HG03095 (cell line): ENCODE measurements at regions not wholly inside any gene's neighbourhood (a gene's known extent, or its start where the extent isn't known, plus 50 kb on each side); places are given as distances from the start of the nearest gene placed in this dataset.

Experiments used
- ATAC-seq: cut with Tn5 transposase; IDR thresholded peaks from one replicate; pipeline ENCODE4 v1.9.1; 2021; ENCODE audit warnings: moderate library complexity; ENCODE audit not compliant: unreplicated experiment

GRCh38 chr2:16081316-16082200 lies 141.2 kb downstream of the MYCN start:
- no peak for ATAC-seq

- no peak for ATAC-seq
Observed at GRCh38 chr2:16080516-16080915, 140.2 kb downstream of the MYCN start.

GRCh38 chr2:16080071-16080470 lies 139.7 kb downstream of the MYCN start:
- no peak for ATAC-seq

GRCh38 chr2:16079637-16080036 lies 139.3 kb downstream of the MYCN start:
- no peak for ATAC-seq

GRCh38 chr2:16077601-16078000 lies 137.3 kb downstream of the MYCN start:
- no peak for ATAC-seq

GRCh38 chr2:16076911-16077310 lies 136.6 kb downstream of the MYCN start:
- ATAC-seq, result no peak

GRCh38 chr2:16075045-16076012 lies 135.0 kb downstream of the MYCN start:
- ATAC-seq, result no peak

GRCh38 chr2:16073921-16074425 lies 133.6 kb downstream of the MYCN start:
- ATAC-seq, result no peak

GRCh38 chr2:16073471-16073870 lies 133.1 kb downstream of the MYCN start:
- ATAC-seq, result no peak

GRCh38 chr2:16072638-16073290 lies 132.4 kb downstream of the MYCN start:
- no peak for ATAC-seq

- no peak for ATAC-seq
Observed at GRCh38 chr2:16071865-16072637, 131.7 kb downstream of the MYCN start.

GRCh38 chr2:16071039-16071864 lies 130.9 kb downstream of the MYCN start:
- ATAC-seq, result no peak

- no peak for ATAC-seq
Observed at GRCh38 chr2:16070648-16070971, 130.3 kb downstream of the MYCN start.

GRCh38 chr2:16069933-16070647 lies 129.7 kb downstream of the MYCN start:
- no peak for ATAC-seq

- no peak for ATAC-seq
Observed at GRCh38 chr2:16069663-16069932, 129.2 kb downstream of the MYCN start.

GRCh38 chr2:16068552-16068940 lies 128.2 kb downstream of the MYCN start:
- no peak for ATAC-seq

GRCh38 chr2:16067866-16068551 lies 127.7 kb downstream of the MYCN start:
- no peak for ATAC-seq

GRCh38 chr2:16067444-16067843 lies 127.1 kb downstream of the MYCN start:
- no peak for ATAC-seq

GRCh38 chr2:16067037-16067406 lies 126.7 kb downstream of the MYCN start:
- no peak for ATAC-seq
